ENCODE measurements at regions not wholly inside any gene's neighbourhood (a gene's known extent, or its start where the extent isn't known, plus 50 kb on each side); places are given as distances from the start of the nearest gene placed in this dataset.

DNA sequence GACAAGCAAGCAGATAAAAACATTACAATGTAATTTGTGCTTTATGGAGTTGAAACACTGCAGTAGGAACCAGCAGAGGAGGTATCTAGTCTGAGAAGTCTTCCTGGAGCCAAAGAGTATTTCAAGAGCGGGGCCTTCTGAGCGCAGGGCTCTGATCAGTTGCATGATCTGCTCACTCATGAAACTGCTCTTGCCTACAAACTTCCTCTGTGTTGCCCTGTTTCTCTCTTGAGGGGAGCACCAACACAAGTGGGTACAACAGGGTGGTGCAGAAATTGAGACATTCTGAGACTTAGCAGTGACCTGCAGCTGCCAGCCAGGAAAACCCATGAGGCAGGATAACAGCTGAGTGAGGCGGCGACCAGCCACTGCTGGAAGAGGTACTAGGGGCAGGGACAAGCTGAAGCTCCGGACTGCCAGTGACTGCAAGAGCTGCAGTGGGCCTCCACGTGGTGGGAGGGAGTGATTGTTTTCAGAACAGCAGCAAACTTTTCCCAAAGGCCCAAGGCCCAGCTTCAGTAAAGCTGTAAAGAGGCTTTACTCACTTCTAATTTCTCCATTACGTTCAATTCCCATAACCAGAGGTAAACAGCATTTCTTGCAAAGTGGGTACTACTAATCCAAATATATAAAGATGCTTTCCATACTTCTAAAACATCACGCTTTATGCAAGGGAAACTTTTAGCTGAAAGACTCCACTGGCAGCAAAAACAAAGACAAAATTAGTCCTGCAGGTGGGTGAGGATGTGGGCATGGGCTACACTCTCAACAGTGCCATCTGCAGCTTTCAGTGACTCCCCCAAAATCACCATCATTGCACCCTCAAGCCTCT, 69.0 kb upstream of the LPP start:
- Histone ChIP-seq H3K9me3 (ENCODE audit: low read length) (peaks cover 5% of the 10 kb centered on the region; the same call in 1 of the 2 replicates), H3K27ac (ENCODE audit: low read depth, low read length, poor library complexity, severe bottlenecking) (peak overlapping the region; percentile 92), H2AFZ (ENCODE audit: low read length) (peak overlapping the region; percentile 71), H3K9me2 (ENCODE audit: insufficient read depth, low read length) (no peaks in the 10 kb centered on the region), H3K4me2 (ENCODE audit: low read length) (peak overlapping the region; percentile 65), H3K4me3 (ENCODE audit: low read depth, low read length, poor library complexity, severe bottlenecking) (peak overlapping the region; percentile 20), H3K36me3 (ENCODE audit: insufficient read depth, low read length) (peaks cover 2% of the 10 kb centered on the region; the same call in 1 of the 2 replicates), H3K79me2 (ENCODE audit: insufficient read depth, low read depth, low read length) (no peaks in the 10 kb centered on the region), H3K4me1 (ENCODE audit: insufficient read depth, low read length, poor library complexity, severe bottlenecking) (peaks cover 85% of the 10 kb centered on the region), H4K20me1 (ENCODE audit: insufficient read depth, low read length) (no peaks in the 10 kb centered on the region)
- intact Hi-C loops (cut with micrococcal nuclease; ENCODE audit: unreplicated experiment): loop anchor here (1.0 to 5.0 kb wide), 11 partner anchors 85 to 867 kb away; no protein-coding TSS in a partner anchor
- TSS peak; percentile 61 for BruUV-seq (replicated peaks)
- DNase-seq (ENCODE audit: low spot score): peak; percentile 88
- ChIA-PET POLR2A (interaction anchor here (0.5 to 9.9 kb wide), 52 partner anchors 7 to 993 kb away, joined by 3 to 174 read pairs (median 4); partner anchors contain the start of genes BCL6 and LPP), CTCF (ENCODE audit: unreplicated experiment) (interaction anchor here (0.6 to 1.6 kb wide), 14 partner anchors 9 to 346 kb away, joined by 3 to 5 read pairs (median 3); no protein-coding TSS in a partner anchor)
- no peak for TF ChIP-seq EZH2phosphoT487 (IDR thresholded peaks at IDR 0.05; ENCODE audit: borderline replicate concordance, low read depth, low read length)
- TF ChIP-seq, protein P1, sequence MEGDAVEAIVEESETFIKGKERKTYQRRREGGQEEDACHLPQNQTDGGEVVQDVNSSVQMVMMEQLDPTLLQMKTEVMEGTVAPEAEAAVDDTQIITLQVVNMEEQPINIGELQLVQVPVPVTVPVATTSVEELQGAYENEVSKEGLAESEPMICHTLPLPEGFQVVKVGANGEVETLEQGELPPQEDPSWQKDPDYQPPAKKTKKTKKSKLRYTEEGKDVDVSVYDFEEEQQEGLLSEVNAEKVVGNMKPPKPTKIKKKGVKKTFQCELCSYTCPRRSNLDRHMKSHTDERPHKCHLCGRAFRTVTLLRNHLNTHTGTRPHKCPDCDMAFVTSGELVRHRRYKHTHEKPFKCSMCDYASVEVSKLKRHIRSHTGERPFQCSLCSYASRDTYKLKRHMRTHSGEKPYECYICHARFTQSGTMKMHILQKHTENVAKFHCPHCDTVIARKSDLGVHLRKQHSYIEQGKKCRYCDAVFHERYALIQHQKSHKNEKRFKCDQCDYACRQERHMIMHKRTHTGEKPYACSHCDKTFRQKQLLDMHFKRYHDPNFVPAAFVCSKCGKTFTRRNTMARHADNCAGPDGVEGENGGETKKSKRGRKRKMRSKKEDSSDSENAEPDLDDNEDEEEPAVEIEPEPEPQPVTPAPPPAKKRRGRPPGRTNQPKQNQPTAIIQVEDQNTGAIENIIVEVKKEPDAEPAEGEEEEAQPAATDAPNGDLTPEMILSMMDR (conservative IDR thresholded peaks at IDR 0.05; ENCODE audit: low read length): peak; percentile 66

DNA sequence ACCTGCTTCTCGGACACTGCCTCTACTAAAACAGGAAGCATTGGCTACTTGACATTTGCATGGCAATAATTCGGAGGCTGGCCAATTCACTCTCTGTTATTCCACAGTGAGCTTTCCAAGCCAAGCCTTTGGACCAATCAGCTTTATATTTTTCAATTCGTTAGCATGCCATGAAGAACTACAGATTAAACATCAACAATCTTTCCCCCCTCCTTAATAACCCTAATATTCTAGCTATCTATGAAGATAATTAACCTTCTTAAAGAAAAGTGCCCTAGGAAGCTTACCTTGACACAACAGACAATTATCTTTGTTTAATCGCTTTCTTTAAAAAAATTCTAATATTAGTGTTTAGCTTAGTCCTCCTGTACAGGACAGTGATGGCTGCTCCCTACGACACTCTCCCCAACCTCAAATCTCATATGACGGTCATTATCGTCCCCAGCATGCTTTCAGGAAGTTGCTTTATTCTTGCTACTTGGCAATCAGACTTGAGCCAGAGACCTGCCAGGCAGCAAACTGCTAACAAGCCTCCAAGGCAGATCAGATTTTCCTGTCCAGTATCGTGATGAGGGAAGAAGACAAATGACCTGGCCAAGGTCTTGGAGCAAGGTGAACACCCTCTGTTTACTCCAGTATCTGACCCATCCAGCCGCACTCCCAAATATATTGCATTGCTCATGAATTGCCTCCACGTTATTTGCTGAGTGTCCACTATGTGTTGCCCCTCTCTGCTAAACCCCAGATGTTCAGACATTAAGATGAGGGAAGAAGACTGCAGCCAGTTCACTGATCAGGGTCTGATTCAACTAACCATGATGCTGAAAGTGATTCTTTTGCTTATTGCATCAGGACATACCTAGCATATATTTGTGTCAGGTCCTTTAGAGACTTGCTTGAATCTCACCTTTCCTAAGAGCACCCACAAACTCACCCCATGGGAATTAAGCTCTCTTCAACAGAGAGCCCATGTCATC, 68.1 kb upstream of the LPP start:
- no peaks in the 10 kb centered on the region for H3K9me3 ChIP-seq (ENCODE audit: low read length)
- no peaks in the 10 kb centered on the region for H4K20me1 ChIP-seq (ENCODE audit: insufficient read depth, low read length)
- H3K36me3 ChIP-seq (ENCODE audit: insufficient read depth, low read length): no peaks in the 10 kb centered on the region
- H3K27ac ChIP-seq (ENCODE audit: low read depth, low read length, poor library complexity, severe bottlenecking): peak overlapping the region; percentile 92
- intact Hi-C loops (cut with micrococcal nuclease; ENCODE audit: unreplicated experiment): loop anchor here (1.0 to 5.0 kb wide), 11 partner anchors 86 to 866 kb away; no protein-coding TSS in a partner anchor
- BruUV-seq (replicated peaks): TSS peak; percentile 58
- DNase-seq (ENCODE audit: low spot score): peak; percentile 42
- H3K4me2 ChIP-seq (ENCODE audit: low read length): peak overlapping the region; percentile 65
- POLR2A ChIA-PET: interaction anchor here (0.5 to 9.9 kb wide), 51 partner anchors 8 to 855 kb away, joined by 3 to 174 read pairs (median 4); partner anchors contain the start of genes BCL6 and LPP
- TF ChIP-seq, protein P1 (conservative IDR thresholded peaks at IDR 0.05; ENCODE audit: low read length): no peak
- TF ChIP-seq EZH2phosphoT487 (IDR thresholded peaks at IDR 0.05; ENCODE audit: borderline replicate concordance, low read depth, low read length): no peak
- no peaks in the 10 kb centered on the region for H3K79me2 ChIP-seq (ENCODE audit: insufficient read depth, low read depth, low read length)
- H3K9me2 ChIP-seq (ENCODE audit: insufficient read depth, low read length): no peaks in the 10 kb centered on the region
- peak overlapping the region; percentile 20 for H3K4me3 ChIP-seq (ENCODE audit: low read depth, low read length, poor library complexity, severe bottlenecking)
- peaks cover 93% of the 10 kb centered on the region for H3K4me1 ChIP-seq (ENCODE audit: insufficient read depth, low read length, poor library complexity, severe bottlenecking)
- H2AFZ ChIP-seq (ENCODE audit: low read length): peak overlapping the region; percentile 71; the same call in 1 of the 2 replicates
- CTCF ChIA-PET (ENCODE audit: unreplicated experiment): interaction anchor here (0.6 to 1.6 kb wide), 14 partner anchors 8 to 347 kb away, joined by 3 to 5 read pairs (median 3); no protein-coding TSS in a partner anchor
